ENCODE measurements at regions not wholly inside any gene's neighbourhood (a gene's known extent, or its start where the extent isn't known, plus 50 kb on each side); places are given as distances from the start of the nearest gene placed in this dataset.

DNA sequence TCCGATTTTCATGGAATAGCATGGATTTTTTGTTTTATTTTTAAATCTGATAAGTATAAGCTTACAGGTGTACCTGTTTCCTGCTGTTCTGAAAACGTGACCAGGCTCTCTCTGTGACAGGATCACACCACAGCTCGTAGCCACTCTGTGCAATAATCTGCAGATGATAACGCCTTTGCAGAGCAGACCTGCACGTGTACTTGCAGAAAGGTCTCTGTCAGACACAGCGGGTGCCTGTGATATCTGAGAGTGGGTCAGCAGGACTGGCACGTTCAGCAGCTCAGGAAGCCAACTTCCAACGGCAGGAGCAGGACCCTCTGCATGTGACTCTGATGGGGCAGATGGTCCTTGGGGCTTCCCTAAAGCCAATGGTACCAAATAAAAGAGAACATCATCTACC, 68.6 kb upstream of the HDDC2 start (continued):
- TF ChIP-seq, protein P1, sequence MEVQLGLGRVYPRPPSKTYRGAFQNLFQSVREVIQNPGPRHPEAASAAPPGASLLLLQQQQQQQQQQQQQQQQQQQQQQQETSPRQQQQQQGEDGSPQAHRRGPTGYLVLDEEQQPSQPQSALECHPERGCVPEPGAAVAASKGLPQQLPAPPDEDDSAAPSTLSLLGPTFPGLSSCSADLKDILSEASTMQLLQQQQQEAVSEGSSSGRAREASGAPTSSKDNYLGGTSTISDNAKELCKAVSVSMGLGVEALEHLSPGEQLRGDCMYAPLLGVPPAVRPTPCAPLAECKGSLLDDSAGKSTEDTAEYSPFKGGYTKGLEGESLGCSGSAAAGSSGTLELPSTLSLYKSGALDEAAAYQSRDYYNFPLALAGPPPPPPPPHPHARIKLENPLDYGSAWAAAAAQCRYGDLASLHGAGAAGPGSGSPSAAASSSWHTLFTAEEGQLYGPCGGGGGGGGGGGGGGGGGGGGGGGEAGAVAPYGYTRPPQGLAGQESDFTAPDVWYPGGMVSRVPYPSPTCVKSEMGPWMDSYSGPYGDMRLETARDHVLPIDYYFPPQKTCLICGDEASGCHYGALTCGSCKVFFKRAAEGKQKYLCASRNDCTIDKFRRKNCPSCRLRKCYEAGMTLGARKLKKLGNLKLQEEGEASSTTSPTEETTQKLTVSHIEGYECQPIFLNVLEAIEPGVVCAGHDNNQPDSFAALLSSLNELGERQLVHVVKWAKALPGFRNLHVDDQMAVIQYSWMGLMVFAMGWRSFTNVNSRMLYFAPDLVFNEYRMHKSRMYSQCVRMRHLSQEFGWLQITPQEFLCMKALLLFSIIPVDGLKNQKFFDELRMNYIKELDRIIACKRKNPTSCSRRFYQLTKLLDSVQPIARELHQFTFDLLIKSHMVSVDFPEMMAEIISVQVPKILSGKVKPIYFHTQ (CRISPR knock-in tag; IDR thresholded peaks at IDR 0.05) = no peak
- TF ChIP-seq FOXK1 (CRISPR knock-in tag; IDR thresholded peaks at IDR 0.05) = no peak

DNA sequence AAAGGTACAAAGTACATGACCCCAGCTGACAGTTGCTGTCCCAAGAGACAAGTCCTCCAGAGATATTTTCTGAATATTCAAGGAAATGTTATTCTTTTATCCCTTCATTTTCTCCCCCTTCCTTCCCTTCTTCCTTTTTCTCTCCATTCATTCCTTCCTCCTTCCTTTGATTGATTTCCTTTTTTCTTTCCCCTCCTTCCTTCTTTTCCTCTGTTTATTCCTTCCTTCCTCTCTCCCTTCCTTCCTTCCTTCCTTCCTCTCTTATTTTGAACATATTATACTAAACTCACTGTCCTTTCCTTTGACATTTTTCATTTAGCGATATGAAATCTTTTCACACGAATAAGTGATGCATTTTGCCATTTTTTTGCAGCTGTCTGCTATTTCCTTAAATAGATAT, 73.2 kb upstream of the HDDC2 start:
- H3K4me1 Mint-ChIP-seq = peaks cover 19% of the 10 kb centered on the region
- ChIA-PET CTCF (no interaction called here), POLR2A (no interaction called here)
- H3K27me3 Mint-ChIP-seq (ENCODE audit: low read depth) = peaks cover 4% of the 10 kb centered on the region; the same call in 1 of the 2 replicates
- H3K9me3 Mint-ChIP-seq = no peaks in the 10 kb centered on the region
- H3K4me3 Mint-ChIP-seq = no peak overlapping the region
- TF ChIP-seq JAZF1 (CRISPR knock-in tag; IDR thresholded peaks at IDR 0.05) (no peak), ESRRA (CRISPR knock-in tag; IDR thresholded peaks at IDR 0.05; ENCODE audit: borderline replicate concordance) (no peak), ZNF396 (CRISPR knock-in tag; IDR thresholded peaks at IDR 0.05; ENCODE audit: borderline replicate concordance) (no peak)
- TF ChIP-seq, protein P2, sequence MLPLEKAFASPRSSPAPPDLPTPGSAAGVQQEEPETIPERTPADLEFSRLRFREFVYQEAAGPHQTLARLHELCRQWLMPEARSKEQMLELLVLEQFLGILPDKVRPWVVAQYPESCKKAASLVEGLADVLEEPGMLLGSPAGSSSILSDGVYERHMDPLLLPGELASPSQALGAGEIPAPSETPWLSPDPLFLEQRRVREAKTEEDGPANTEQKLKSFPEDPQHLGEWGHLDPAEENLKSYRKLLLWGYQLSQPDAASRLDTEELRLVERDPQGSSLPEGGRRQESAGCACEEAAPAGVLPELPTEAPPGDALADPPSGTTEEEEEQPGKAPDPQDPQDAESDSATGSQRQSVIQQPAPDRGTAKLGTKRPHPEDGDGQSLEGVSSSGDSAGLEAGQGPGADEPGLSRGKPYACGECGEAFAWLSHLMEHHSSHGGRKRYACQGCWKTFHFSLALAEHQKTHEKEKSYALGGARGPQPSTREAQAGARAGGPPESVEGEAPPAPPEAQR (CRISPR knock-in tag; IDR thresholded peaks at IDR 0.05) = no peak
- TF ChIP-seq, protein P3, sequence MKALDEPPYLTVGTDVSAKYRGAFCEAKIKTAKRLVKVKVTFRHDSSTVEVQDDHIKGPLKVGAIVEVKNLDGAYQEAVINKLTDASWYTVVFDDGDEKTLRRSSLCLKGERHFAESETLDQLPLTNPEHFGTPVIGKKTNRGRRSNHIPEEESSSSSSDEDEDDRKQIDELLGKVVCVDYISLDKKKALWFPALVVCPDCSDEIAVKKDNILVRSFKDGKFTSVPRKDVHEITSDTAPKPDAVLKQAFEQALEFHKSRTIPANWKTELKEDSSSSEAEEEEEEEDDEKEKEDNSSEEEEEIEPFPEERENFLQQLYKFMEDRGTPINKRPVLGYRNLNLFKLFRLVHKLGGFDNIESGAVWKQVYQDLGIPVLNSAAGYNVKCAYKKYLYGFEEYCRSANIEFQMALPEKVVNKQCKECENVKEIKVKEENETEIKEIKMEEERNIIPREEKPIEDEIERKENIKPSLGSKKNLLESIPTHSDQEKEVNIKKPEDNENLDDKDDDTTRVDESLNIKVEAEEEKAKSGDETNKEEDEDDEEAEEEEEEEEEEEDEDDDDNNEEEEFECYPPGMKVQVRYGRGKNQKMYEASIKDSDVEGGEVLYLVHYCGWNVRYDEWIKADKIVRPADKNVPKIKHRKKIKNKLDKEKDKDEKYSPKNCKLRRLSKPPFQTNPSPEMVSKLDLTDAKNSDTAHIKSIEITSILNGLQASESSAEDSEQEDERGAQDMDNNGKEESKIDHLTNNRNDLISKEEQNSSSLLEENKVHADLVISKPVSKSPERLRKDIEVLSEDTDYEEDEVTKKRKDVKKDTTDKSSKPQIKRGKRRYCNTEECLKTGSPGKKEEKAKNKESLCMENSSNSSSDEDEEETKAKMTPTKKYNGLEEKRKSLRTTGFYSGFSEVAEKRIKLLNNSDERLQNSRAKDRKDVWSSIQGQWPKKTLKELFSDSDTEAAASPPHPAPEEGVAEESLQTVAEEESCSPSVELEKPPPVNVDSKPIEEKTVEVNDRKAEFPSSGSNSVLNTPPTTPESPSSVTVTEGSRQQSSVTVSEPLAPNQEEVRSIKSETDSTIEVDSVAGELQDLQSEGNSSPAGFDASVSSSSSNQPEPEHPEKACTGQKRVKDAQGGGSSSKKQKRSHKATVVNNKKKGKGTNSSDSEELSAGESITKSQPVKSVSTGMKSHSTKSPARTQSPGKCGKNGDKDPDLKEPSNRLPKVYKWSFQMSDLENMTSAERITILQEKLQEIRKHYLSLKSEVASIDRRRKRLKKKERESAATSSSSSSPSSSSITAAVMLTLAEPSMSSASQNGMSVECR (CRISPR knock-in tag; IDR thresholded peaks at IDR 0.05; ENCODE audit: borderline replicate concordance) = no peak
- TF ChIP-seq, protein P4, sequence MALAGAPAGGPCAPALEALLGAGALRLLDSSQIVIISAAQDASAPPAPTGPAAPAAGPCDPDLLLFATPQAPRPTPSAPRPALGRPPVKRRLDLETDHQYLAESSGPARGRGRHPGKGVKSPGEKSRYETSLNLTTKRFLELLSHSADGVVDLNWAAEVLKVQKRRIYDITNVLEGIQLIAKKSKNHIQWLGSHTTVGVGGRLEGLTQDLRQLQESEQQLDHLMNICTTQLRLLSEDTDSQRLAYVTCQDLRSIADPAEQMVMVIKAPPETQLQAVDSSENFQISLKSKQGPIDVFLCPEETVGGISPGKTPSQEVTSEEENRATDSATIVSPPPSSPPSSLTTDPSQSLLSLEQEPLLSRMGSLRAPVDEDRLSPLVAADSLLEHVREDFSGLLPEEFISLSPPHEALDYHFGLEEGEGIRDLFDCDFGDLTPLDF (CRISPR knock-in tag; IDR thresholded peaks at IDR 0.05) = no peak
- no peak overlapping the region for H3K27ac Mint-ChIP-seq
- ATAC-seq (no peak), DNase-seq (ENCODE audit: low spot score) (no peak)
- no peaks in the 10 kb centered on the region for H3K36me3 Mint-ChIP-seq

DNA sequence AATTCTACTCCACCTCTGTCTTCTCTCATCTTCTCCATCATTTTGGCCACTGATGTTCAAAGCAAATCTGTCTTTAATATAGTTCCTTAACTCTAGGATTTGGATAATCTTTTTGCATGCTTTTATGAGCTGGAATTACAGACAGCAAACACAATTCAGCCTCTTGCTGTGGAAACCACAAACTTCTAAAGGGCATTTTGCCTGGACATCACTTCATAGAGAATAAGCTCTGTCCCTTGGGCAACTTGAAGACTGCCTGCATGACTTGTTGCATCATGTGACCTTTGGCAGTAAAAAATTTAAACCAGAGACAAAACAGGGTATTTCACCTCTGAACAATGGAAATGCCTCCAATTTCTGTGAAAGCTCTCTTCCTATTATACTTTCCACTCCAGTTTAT, 74.1 kb upstream of the HDDC2 start:
- no peak for ATAC-seq
- Mint-ChIP-seq H3K27ac (no peak overlapping the region), H3K36me3 (no peaks in the 10 kb centered on the region), H3K4me1 (peaks cover 19% of the 10 kb centered on the region), H3K27me3 (ENCODE audit: low read depth) (peaks cover 4% of the 10 kb centered on the region; the same call in 1 of the 2 replicates), H3K9me3 (no peaks in the 10 kb centered on the region), H3K4me3 (no peak overlapping the region)
- no peak for DNase-seq (ENCODE audit: low spot score)
- POLR2A ChIA-PET = no interaction called here
- TF ChIP-seq, protein P5, sequence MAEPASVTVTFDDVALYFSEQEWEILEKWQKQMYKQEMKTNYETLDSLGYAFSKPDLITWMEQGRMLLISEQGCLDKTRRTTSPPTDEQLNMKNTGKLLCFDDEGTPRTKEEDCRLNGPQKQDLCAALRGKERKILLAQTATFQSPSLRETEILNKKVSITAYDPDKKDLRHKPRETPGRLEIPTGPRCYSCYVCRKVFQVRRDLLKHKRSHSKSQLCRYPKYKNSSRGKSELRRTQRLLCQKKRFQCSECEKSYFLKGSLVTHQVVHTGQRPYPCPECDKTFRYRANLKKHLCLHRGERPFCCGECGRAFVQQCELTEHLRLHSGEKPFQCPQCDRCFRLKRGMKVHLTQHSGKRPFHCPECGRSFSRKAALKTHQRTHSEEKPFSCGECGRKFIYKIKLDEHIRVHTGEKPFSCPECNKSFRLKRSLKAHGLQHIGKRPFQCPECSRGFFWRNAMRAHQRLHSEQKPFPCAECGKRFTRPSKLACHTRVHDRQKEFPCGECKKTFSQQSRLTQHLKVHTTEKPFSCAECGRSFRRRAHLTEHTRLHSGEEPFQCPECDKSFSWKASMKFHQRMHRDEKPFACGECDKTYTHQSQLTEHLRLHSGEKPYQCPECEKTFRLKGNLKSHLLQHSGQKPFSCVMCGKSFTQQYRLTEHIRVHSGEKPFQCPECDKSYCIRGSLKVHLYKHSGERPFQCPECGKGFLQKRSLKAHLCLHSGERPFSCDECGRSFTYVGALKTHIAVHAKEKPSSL (CRISPR knock-in tag; conservative IDR thresholded peaks at IDR 0.05) = no peak
- no peak for TF ChIP-seq ZNF219 (CRISPR knock-in tag; IDR thresholded peaks at IDR 0.05; ENCODE audit: borderline replicate concordance)
- CTCF ChIA-PET = no interaction called here

All from WTC11 (cell line).